ENCODE measurements at regions not wholly inside any gene's neighbourhood (a gene's known extent, or its start where the extent isn't known, plus 50 kb on each side); places are given as distances from the start of the nearest gene placed in this dataset.

DNA sequence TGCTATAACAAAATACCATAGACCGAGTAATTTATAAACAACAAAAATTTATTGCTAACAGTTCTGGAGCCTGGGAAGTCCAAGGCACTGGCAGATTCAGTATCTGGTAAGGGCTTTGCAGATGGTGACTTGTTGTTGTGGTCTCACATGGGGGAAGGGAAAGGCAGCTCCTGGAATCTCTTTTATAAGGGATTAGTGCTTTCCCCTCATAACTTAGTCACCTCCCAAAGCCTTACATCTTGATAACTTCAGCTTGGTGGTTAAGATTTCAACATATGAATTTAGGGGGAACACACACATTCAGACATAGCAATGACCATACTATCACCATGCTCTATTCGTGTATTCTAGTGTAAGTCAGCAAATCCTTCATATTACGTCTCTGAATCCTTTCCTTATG, 447.6 kb upstream of the TCF4 start:
- H3K4me1 Mint-ChIP-seq (ENCODE audit: low read depth): peaks cover 10% of the 10 kb centered on the region
- TF ChIP-seq, protein P1, sequence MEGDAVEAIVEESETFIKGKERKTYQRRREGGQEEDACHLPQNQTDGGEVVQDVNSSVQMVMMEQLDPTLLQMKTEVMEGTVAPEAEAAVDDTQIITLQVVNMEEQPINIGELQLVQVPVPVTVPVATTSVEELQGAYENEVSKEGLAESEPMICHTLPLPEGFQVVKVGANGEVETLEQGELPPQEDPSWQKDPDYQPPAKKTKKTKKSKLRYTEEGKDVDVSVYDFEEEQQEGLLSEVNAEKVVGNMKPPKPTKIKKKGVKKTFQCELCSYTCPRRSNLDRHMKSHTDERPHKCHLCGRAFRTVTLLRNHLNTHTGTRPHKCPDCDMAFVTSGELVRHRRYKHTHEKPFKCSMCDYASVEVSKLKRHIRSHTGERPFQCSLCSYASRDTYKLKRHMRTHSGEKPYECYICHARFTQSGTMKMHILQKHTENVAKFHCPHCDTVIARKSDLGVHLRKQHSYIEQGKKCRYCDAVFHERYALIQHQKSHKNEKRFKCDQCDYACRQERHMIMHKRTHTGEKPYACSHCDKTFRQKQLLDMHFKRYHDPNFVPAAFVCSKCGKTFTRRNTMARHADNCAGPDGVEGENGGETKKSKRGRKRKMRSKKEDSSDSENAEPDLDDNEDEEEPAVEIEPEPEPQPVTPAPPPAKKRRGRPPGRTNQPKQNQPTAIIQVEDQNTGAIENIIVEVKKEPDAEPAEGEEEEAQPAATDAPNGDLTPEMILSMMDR (IDR thresholded peaks at IDR 0.05): no peak
- peaks cover 1% of the 10 kb centered on the region for H3K36me3 Mint-ChIP-seq (ENCODE audit: low read depth)
- H3K4me3 Mint-ChIP-seq (ENCODE audit: unreplicated experiment): no peak overlapping the region
- H3K27ac Mint-ChIP-seq (ENCODE audit: unreplicated experiment): no peak overlapping the region
- H3K9me3 Mint-ChIP-seq (ENCODE audit: low read depth): peaks cover 9% of the 10 kb centered on the region
- no peaks in the 10 kb centered on the region for H3K27me3 Mint-ChIP-seq (ENCODE audit: low read depth)
- DNase-seq (ENCODE audit: low spot score): no peak

DNA sequence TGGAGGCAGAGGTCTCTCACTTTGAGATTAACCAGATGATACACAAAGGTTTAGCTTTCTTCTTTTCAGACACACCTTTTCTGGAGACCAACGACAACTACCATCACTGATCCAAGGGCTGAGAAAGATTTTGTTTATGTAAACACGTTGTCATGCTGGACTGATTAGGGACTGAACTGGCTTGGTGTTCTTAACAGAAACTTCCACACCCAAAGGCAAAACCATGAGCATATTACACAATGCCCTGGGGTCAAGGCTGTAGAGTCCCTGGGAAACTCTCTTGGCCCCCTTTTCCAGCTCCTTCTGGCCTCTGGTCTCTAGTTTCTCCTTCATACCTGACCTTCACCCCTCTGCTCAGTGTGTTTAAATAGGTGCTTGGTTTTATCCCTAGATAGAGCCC, 447.0 kb upstream of the TCF4 start:
- peaks cover 1% of the 10 kb centered on the region for H3K36me3 Mint-ChIP-seq (ENCODE audit: low read depth)
- DNase-seq (ENCODE audit: low spot score): no peak
- peaks cover 9% of the 10 kb centered on the region for H3K9me3 Mint-ChIP-seq (ENCODE audit: low read depth)
- H3K27me3 Mint-ChIP-seq (ENCODE audit: low read depth): no peaks in the 10 kb centered on the region
- TF ChIP-seq, protein P1 (IDR thresholded peaks at IDR 0.05): no peak
- no peak overlapping the region for H3K4me3 Mint-ChIP-seq (ENCODE audit: unreplicated experiment)
- H3K4me1 Mint-ChIP-seq (ENCODE audit: low read depth): peaks cover 10% of the 10 kb centered on the region
- H3K27ac Mint-ChIP-seq (ENCODE audit: unreplicated experiment): no peak overlapping the region

DNA sequence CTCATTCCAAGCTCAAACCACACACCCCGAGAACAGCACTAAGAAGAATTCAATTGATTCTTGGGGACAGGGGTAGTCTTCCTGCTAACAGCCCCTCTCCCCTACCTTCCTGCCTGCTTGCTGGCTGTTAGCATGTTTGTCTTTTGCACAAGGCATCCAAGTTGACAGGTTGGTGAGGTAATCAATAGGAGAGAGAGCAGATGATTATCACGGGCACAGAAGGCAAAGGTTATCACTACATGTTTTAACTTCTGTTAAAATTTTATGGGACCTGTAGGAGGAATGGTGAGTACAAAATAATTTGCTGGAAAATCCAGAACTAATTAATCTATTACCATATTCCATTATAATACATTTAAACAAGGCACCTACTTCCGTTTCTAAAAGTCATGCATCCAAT, 442.1 kb upstream of the TCF4 start:
- Mint-ChIP-seq H3K4me1 (ENCODE audit: low read depth) (no peaks in the 10 kb centered on the region), H3K9me3 (ENCODE audit: low read depth) (no peaks in the 10 kb centered on the region), H3K27ac (ENCODE audit: unreplicated experiment) (no peak overlapping the region), H3K27me3 (ENCODE audit: low read depth) (no peaks in the 10 kb centered on the region), H3K4me3 (ENCODE audit: unreplicated experiment) (no peak overlapping the region), H3K36me3 (ENCODE audit: low read depth) (no peaks in the 10 kb centered on the region)
- DNase-seq (ENCODE audit: low spot score): no peak
- TF ChIP-seq, protein P1 (IDR thresholded peaks at IDR 0.05): no peak

DNA sequence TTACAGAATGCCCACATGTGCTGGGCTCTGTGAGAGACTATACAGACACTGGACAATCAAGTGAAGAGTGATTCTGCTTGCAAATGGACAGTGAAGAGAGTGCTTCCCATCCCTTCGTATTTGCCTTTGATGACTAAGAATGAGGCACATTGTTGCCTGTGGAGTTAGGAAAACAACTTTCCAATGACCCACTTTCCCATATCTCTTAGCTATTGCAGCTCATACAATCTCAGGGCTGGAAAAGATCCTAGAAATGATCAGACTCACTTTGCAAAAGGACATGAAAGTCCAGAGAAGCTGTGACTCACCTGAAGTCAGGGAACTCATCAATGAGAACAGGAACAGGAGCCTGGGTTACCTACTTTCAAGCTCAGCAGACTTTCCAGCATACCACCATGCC, 440.5 kb upstream of the TCF4 start:
- no peaks in the 10 kb centered on the region for H3K27me3 Mint-ChIP-seq (ENCODE audit: low read depth)
- no peak for DNase-seq (ENCODE audit: low spot score)
- no peak overlapping the region for H3K27ac Mint-ChIP-seq (ENCODE audit: unreplicated experiment)
- no peak overlapping the region for H3K4me3 Mint-ChIP-seq (ENCODE audit: unreplicated experiment)
- TF ChIP-seq, protein P1 (IDR thresholded peaks at IDR 0.05): no peak
- H3K4me1 Mint-ChIP-seq (ENCODE audit: low read depth): no peaks in the 10 kb centered on the region
- H3K9me3 Mint-ChIP-seq (ENCODE audit: low read depth): no peaks in the 10 kb centered on the region
- H3K36me3 Mint-ChIP-seq (ENCODE audit: low read depth): no peaks in the 10 kb centered on the region

DNA sequence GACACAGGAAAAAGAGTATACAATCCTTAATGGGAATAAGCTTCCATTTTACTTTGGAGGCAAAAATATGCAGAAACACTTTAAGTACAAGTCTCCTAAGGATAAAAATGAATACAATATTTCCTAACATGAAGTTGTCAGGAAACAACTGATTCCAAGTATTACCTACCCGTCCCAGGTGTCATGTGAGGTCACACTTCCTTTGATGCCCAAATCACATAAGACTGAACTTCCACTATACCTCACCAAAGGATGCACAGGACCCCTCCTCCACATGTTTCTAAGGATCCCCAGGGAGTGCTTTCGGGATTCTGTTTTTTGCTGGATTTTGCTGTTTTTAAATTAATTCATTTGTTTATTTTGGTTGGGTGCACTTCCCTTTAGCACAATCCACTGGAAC, 438.5 kb upstream of the TCF4 start:
- Mint-ChIP-seq H3K27me3 (ENCODE audit: low read depth) (no peaks in the 10 kb centered on the region), H3K9me3 (ENCODE audit: low read depth) (no peaks in the 10 kb centered on the region), H3K27ac (ENCODE audit: unreplicated experiment) (no peak overlapping the region), H3K4me1 (ENCODE audit: low read depth) (no peaks in the 10 kb centered on the region), H3K36me3 (ENCODE audit: low read depth) (no peaks in the 10 kb centered on the region), H3K4me3 (ENCODE audit: unreplicated experiment) (no peak overlapping the region)
- TF ChIP-seq, protein P1 (IDR thresholded peaks at IDR 0.05): no peak
- DNase-seq (ENCODE audit: low spot score): no peak
